Body of pancreas (tissue), 4 donors: ENCODE measurements at regions not wholly inside any gene's neighbourhood (a gene's known extent, or its start where the extent isn't known, plus 50 kb on each side); places are given as distances from the start of the nearest gene placed in this dataset.

Experiments
- CTCF ChIP-seq, 7 experiments: fragments of 450-650 bp in 4 of 7; fragments of 200-600 bp in 3 of 7; sonication (generic) in 3 of 7; IDR thresholded peaks; one replicate each; pipeline ENCODE4 v1.5.1; 2016 to 2019; ENCODE audit warnings: antibody characterized with exemption in 7 of 7
- POLR2A ChIP-seq, 3 donors: fragments of 450-650 bp; IDR thresholded peaks; one replicate each; pipeline ENCODE4 v1.6.1; 2016; ENCODE audit warnings: antibody characterized with exemption in 3 of 3, mild to moderate bottlenecking in 2 of 3

GRCh38 chr13:83332751-83333150 is 549.5 kb downstream of the SLITRK1 start:
- no peak for TF ChIP-seq POLR2A (IDR thresholded peaks at IDR 0.05)
- no peak for TF ChIP-seq CTCF (IDR thresholded peaks at IDR 0.05)
